Liver (tissue), 8 donors: ENCODE measurements at regions not wholly inside any gene's neighbourhood (a gene's known extent, or its start where the extent isn't known, plus 50 kb on each side); places are given as distances from the start of the nearest gene placed in this dataset.

ENCODE experiments used
- DNase-seq: peaks from one replicate; pipeline ENCODE4 v3.0.0-alpha.2; 2017; ENCODE audit warnings: low spot score
- H3K27ac ChIP-seq, 2 donors: one replicate each; pipeline ENCODE4 v1.7.0; 2013; ENCODE audit warnings: inconsistent platforms in 2 of 2, low read length in 2 of 2, control low read depth in 1 of 2, low read depth in 1 of 2, mild to moderate bottlenecking in 1 of 2
- H3K27me3 ChIP-seq, 4 donors: one replicate each; pipeline versions ENCODE4 v1.6.1 to v1.7.0; 2013; ENCODE audit warnings: low read length in 3 of 4, inconsistent platforms in 1 of 4, mild to moderate bottlenecking in 1 of 4, moderate library complexity in 1 of 4; ENCODE audit not compliant: control insufficient read depth in 4 of 4, insufficient read depth in 4 of 4
- H3K36me3 ChIP-seq, 4 donors: one replicate each; pipeline versions ENCODE4 v1.6.1 to v1.7.0; 2013; ENCODE audit warnings: low read length in 3 of 4, mild to moderate bottlenecking in 3 of 4, low read depth in 1 of 4, moderate library complexity in 1 of 4; ENCODE audit not compliant: control insufficient read depth in 4 of 4, insufficient read depth in 3 of 4
- H3K4me1 ChIP-seq, 4 donors: one replicate each; pipeline versions ENCODE4 v1.6.1 to v1.7.0; 2013; ENCODE audit warnings: low read length in 3 of 4, mild to moderate bottlenecking in 3 of 4, moderate library complexity in 1 of 4; ENCODE audit not compliant: control insufficient read depth in 4 of 4, insufficient read depth in 4 of 4
- H3K4me3 ChIP-seq, 3 donors: one replicate each; pipeline versions ENCODE4 v1.6.1 to v1.7.0; 2013; ENCODE audit warnings: low read length in 3 of 3, control low read depth in 1 of 3, low read depth in 1 of 3, mild to moderate bottlenecking in 1 of 3
- H3K9ac ChIP-seq, 2 donors: one replicate each; pipeline ENCODE4 v1.7.0; 2013; ENCODE audit warnings: low read length in 2 of 2, mild to moderate bottlenecking in 2 of 2, moderate library complexity in 2 of 2, control low read depth in 1 of 2, low read depth in 1 of 2
- H3K9me3 ChIP-seq, 4 donors: one replicate each; pipeline versions ENCODE4 v1.6.1 to v1.7.0; 2013; ENCODE audit warnings: low read length in 3 of 4; ENCODE audit not compliant: control insufficient read depth in 4 of 4
- EGR1 ChIP-seq, 2 donors: IDR thresholded peaks; 2 replicates each; pipeline ENCODE4 v1.6.1; 2016 to 2018; ENCODE audit warnings: antibody characterized with exemption in 2 of 2, low read depth in 2 of 2
- FOXA1 ChIP-seq: IDR thresholded peaks from 2 replicates; pipeline ENCODE4 v1.6.1; 2016; ENCODE audit warnings: antibody characterized with exemption
- FOXA2 ChIP-seq: IDR thresholded peaks from 2 replicates; pipeline ENCODE4 v1.6.1; 2016; ENCODE audit warnings: antibody characterized with exemption
- HNF4A ChIP-seq, 2 donors: conservative IDR thresholded peaks; 2 replicates each; pipeline ENCODE4 v1.6.1; 2016; ENCODE audit warnings: antibody characterized with exemption in 2 of 2, mild to moderate bottlenecking in 2 of 2
- JUND ChIP-seq, 2 donors: IDR thresholded peaks; 2 replicates each; pipeline ENCODE4 v1.6.1; 2016; ENCODE audit warnings: antibody characterized with exemption in 2 of 2
- NR2F2 ChIP-seq: IDR thresholded peaks from 2 replicates; pipeline ENCODE4 v1.6.1; 2016; ENCODE audit warnings: antibody characterized with exemption
- RAD21 ChIP-seq, 2 donors: IDR thresholded peaks; 2 replicates each; pipeline ENCODE4 v1.6.1; 2016; ENCODE audit warnings: antibody characterized with exemption in 2 of 2, mild to moderate bottlenecking in 2 of 2
- RXRA ChIP-seq, 2 donors: IDR thresholded peaks; 2 replicates each; pipeline ENCODE4 v1.6.1; 2017 to 2018; ENCODE audit warnings: antibody characterized with exemption in 2 of 2, mild to moderate bottlenecking in 1 of 2
- TAF1 ChIP-seq: conservative IDR thresholded peaks from 2 replicates; pipeline ENCODE4 v1.6.1; 2016; ENCODE audit warnings: antibody characterized with exemption, mild to moderate bottlenecking
- YY1 ChIP-seq: IDR thresholded peaks from 2 replicates; pipeline ENCODE4 v1.6.1; 2016; ENCODE audit warnings: antibody characterized with exemption, mild to moderate bottlenecking
- WGBS: extraction: QIAGEN DNeasy Blood & Tissue Kit; methylation state at CpG from one replicate; pipeline ENCODE4 v1.1.7; 2013; 5-methylcytosine and 5-hydroxymethylcytosine counted together
- TF ChIP-seq, protein P1 (sequence below): IDR thresholded peaks from 2 replicates; pipeline ENCODE4 v1.6.1; 2016; ENCODE audit warnings: antibody characterized with exemption
- TF ChIP-seq, protein P2 (sequence below): IDR thresholded peaks from 2 replicates; pipeline ENCODE4 v1.6.1; 2016; ENCODE audit warnings: antibody characterized with exemption
- TF ChIP-seq, protein P3 (sequence below): IDR thresholded peaks from 2 replicates; pipeline ENCODE4 v1.6.1; 2016; ENCODE audit warnings: antibody characterized with exemption
- TF ChIP-seq, protein P4 (sequence below): IDR thresholded peaks from 2 replicates; pipeline ENCODE4 v1.6.1; 2016; ENCODE audit warnings: antibody characterized with exemption, mild to moderate bottlenecking
- TF ChIP-seq, protein P5 (sequence below): fragments of 150-350 bp; IDR thresholded peaks from 2 replicates; pipeline ENCODE4 v1.5.1; 2017; ENCODE audit warnings: improper control_type of control experiment, low read depth, low read length; ENCODE audit not compliant: missing input control
- donor health status: healthy.
- donor health status: healthy.
- donor health status: healthy.
- donor health status: healthy.
- donor health status: healthy.

DNA sequence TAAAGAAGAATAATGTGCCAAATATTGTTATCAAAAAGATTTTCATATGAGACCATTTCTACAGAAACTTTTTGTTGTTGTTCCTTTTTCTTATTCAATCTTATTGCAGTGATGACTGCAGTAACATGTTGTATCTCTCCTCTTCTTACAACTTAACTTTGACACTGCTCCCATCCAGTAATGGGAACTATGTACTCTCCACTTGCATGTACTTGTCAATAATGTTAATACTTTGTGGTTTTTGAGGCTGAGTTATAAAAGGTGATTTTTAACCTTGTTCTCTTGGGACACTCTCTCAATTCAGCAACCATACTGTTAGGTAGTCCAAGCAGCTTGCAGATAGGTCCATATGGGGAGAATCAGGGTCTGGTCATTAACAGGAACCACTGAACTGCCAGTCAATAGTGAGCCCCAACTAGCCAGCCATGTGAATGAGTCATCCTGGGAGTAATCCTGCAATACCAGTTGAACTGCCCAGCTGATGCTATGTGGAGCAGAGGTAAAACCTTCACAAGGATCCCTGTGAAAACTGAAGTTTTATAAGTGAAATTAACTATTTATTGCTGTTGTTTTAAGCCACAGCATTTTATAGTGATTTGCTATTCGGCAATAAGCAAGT, 199.6 kb upstream of the DAB2 start:
- Histone ChIP-seq H3K27ac (peak overlapping the region; percentile 82 to 99), H3K4me3 (peak overlapping the region in 1 of 3 donors; percentile 12), H3K36me3 (no peaks in the 10 kb centered on the region), H3K27me3 (no peaks in the 10 kb centered on the region), H3K4me1 (peaks cover 0 to 7% (median 5%) of the 10 kb centered on the region in 4 donors), H3K9me3 (peaks cover 0 to 4% (median 0%) of the 10 kb centered on the region in 4 donors), H3K9ac (peak overlapping the region in 1 of 2 donors; percentile 82)
- TF ChIP-seq, protein P1, sequence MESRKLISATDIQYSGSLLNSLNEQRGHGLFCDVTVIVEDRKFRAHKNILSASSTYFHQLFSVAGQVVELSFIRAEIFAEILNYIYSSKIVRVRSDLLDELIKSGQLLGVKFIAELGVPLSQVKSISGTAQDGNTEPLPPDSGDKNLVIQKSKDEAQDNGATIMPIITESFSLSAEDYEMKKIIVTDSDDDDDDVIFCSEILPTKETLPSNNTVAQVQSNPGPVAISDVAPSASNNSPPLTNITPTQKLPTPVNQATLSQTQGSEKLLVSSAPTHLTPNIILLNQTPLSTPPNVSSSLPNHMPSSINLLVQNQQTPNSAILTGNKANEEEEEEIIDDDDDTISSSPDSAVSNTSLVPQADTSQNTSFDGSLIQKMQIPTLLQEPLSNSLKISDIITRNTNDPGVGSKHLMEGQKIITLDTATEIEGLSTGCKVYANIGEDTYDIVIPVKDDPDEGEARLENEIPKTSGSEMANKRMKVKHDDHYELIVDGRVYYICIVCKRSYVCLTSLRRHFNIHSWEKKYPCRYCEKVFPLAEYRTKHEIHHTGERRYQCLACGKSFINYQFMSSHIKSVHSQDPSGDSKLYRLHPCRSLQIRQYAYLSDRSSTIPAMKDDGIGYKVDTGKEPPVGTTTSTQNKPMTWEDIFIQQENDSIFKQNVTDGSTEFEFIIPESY, result no peak
- TF ChIP-seq EGR1 (IDR thresholded peaks at IDR 0.05; ENCODE audit: low read depth in 2 of 2) (no peak), RXRA (IDR thresholded peaks at IDR 0.05) (peak; percentile 48 to 63), TAF1 (no peak), YY1 (peak; percentile 86), RAD21 (IDR thresholded peaks at IDR 0.05) (peak in 1 of 2 donors; percentile 3), FOXA1 (peak; percentile 24), HNF4A (conservative IDR thresholded peaks at IDR 0.05) (no peak), FOXA2 (peak; percentile 62), NR2F2 (no peak), JUND (IDR thresholded peaks at IDR 0.05) (peak; percentile 99)
- TF ChIP-seq, protein P2, sequence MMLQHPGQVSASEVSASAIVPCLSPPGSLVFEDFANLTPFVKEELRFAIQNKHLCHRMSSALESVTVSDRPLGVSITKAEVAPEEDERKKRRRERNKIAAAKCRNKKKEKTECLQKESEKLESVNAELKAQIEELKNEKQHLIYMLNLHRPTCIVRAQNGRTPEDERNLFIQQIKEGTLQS, result peak; percentile 96
- TF ChIP-seq, protein P3, sequence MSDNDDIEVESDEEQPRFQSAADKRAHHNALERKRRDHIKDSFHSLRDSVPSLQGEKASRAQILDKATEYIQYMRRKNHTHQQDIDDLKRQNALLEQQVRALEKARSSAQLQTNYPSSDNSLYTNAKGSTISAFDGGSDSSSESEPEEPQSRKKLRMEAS, result no peak
- TF ChIP-seq, protein P4, sequence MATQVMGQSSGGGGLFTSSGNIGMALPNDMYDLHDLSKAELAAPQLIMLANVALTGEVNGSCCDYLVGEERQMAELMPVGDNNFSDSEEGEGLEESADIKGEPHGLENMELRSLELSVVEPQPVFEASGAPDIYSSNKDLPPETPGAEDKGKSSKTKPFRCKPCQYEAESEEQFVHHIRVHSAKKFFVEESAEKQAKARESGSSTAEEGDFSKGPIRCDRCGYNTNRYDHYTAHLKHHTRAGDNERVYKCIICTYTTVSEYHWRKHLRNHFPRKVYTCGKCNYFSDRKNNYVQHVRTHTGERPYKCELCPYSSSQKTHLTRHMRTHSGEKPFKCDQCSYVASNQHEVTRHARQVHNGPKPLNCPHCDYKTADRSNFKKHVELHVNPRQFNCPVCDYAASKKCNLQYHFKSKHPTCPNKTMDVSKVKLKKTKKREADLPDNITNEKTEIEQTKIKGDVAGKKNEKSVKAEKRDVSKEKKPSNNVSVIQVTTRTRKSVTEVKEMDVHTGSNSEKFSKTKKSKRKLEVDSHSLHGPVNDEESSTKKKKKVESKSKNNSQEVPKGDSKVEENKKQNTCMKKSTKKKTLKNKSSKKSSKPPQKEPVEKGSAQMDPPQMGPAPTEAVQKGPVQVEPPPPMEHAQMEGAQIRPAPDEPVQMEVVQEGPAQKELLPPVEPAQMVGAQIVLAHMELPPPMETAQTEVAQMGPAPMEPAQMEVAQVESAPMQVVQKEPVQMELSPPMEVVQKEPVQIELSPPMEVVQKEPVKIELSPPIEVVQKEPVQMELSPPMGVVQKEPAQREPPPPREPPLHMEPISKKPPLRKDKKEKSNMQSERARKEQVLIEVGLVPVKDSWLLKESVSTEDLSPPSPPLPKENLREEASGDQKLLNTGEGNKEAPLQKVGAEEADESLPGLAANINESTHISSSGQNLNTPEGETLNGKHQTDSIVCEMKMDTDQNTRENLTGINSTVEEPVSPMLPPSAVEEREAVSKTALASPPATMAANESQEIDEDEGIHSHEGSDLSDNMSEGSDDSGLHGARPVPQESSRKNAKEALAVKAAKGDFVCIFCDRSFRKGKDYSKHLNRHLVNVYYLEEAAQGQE, result no peak
- TF ChIP-seq, protein P5, sequence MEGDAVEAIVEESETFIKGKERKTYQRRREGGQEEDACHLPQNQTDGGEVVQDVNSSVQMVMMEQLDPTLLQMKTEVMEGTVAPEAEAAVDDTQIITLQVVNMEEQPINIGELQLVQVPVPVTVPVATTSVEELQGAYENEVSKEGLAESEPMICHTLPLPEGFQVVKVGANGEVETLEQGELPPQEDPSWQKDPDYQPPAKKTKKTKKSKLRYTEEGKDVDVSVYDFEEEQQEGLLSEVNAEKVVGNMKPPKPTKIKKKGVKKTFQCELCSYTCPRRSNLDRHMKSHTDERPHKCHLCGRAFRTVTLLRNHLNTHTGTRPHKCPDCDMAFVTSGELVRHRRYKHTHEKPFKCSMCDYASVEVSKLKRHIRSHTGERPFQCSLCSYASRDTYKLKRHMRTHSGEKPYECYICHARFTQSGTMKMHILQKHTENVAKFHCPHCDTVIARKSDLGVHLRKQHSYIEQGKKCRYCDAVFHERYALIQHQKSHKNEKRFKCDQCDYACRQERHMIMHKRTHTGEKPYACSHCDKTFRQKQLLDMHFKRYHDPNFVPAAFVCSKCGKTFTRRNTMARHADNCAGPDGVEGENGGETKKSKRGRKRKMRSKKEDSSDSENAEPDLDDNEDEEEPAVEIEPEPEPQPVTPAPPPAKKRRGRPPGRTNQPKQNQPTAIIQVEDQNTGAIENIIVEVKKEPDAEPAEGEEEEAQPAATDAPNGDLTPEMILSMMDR, result no peak
- DNase-seq, result no peak
- 24% methylated on average over 1 of the region's 1 CpG for WGBS
